ENCODE measurements at regions not wholly inside any gene's neighbourhood (a gene's known extent, or its start where the extent isn't known, plus 50 kb on each side); places are given as distances from the start of the nearest gene placed in this dataset.

GRCh38 chr2:139033300-139033699 lies 253.1 kb upstream of the NXPH2 start:
- no peaks in the 10 kb centered on the region for H3K9me3 ChIP-seq
- ATAC-seq: no peak
- WGBS, 2 donors: 53 to 62% methylated on average over 2 of the region's 2 CpGs

GRCh38 chr2:139031722-139032121 lies 251.5 kb upstream of the NXPH2 start:
- intact Hi-C loops (cut with DNase I): no loop called here
- no peak for ATAC-seq
- Histone ChIP-seq H3K9me3 (no peaks in the 10 kb centered on the region), H3K27ac (no peak overlapping the region), H3K4me3 (no peak overlapping the region), H3K36me3 (no peaks in the 10 kb centered on the region), H3K27me3 (no peaks in the 10 kb centered on the region), H3K4me1 (no peaks in the 10 kb centered on the region)
- no peak for DNase-seq
- FAIRE-seq: no peak
- TF ChIP-seq CTCF (IDR thresholded peaks at IDR 0.05): no peak

More at GRCh38 chr2:139033300-139033699, 253.1 kb upstream of the NXPH2 start:
- H3K4me3 ChIP-seq: no peak overlapping the region
- no peaks in the 10 kb centered on the region for H3K27me3 ChIP-seq
- no peak for TF ChIP-seq CTCF (IDR thresholded peaks at IDR 0.05)
- no peaks in the 10 kb centered on the region for H3K36me3 ChIP-seq
- intact Hi-C loops (cut with DNase I): no loop called here
- DNase-seq: no peak
- no peaks in the 10 kb centered on the region for H3K4me1 ChIP-seq
- no peak overlapping the region for H3K27ac ChIP-seq
- FAIRE-seq: no peak

GRCh38 chr2:139020287-139020686 lies 240.1 kb upstream of the NXPH2 start:
- intact Hi-C loops (cut with DNase I): no loop called here
- no peaks in the 10 kb centered on the region for H3K9me3 ChIP-seq
- H3K4me1 ChIP-seq: no peaks in the 10 kb centered on the region
- FAIRE-seq (no peak), DNase-seq (no peak), ATAC-seq (no peak)
- H3K27ac ChIP-seq: no peak overlapping the region
- H3K4me3 ChIP-seq: no peak overlapping the region
- H3K27me3 ChIP-seq: no peaks in the 10 kb centered on the region
- WGBS, 2 donors: 42 to 44% methylated on average over 1 of the region's 1 CpG
- H3K36me3 ChIP-seq: no peaks in the 10 kb centered on the region
- no peak for TF ChIP-seq CTCF (IDR thresholded peaks at IDR 0.05)

GRCh38 chr2:139018252-139018651 lies 238.1 kb upstream of the NXPH2 start:
- Histone ChIP-seq H3K4me1 (no peaks in the 10 kb centered on the region), H3K27me3 (no peaks in the 10 kb centered on the region), H3K36me3 (no peaks in the 10 kb centered on the region), H3K4me3 (no peak overlapping the region), H3K9me3 (no peaks in the 10 kb centered on the region), H3K27ac (no peak overlapping the region)
- TF ChIP-seq CTCF (IDR thresholded peaks at IDR 0.05): no peak
- no peak for ATAC-seq
- intact Hi-C loops (cut with DNase I): no loop called here
- WGBS, 2 donors: 60 to 77% methylated on average over 2 of the region's 2 CpGs
- peak in 1 of 6 donors; percentile 47 for DNase-seq
- FAIRE-seq: no peak

- Histone ChIP-seq H3K9me3 (no peaks in the 10 kb centered on the region), H3K4me3 (no peak overlapping the region), H3K4me1 (no peaks in the 10 kb centered on the region), H3K27ac (no peak overlapping the region), H3K36me3 (no peaks in the 10 kb centered on the region), H3K27me3 (no peaks in the 10 kb centered on the region)
- intact Hi-C loops (cut with DNase I): no loop called here
- no peak for ATAC-seq
- DNase-seq: no peak
- TF ChIP-seq CTCF (IDR thresholded peaks at IDR 0.05): no peak
- no peak for FAIRE-seq
Observed at GRCh38 chr2:139007130-139007529, 226.9 kb upstream of the NXPH2 start.

All from pancreas (tissue), 10 donors.